ENCODE measurements at regions not wholly inside any gene's neighbourhood (a gene's known extent, or its start where the extent isn't known, plus 50 kb on each side); places are given as distances from the start of the nearest gene placed in this dataset.

DNA sequence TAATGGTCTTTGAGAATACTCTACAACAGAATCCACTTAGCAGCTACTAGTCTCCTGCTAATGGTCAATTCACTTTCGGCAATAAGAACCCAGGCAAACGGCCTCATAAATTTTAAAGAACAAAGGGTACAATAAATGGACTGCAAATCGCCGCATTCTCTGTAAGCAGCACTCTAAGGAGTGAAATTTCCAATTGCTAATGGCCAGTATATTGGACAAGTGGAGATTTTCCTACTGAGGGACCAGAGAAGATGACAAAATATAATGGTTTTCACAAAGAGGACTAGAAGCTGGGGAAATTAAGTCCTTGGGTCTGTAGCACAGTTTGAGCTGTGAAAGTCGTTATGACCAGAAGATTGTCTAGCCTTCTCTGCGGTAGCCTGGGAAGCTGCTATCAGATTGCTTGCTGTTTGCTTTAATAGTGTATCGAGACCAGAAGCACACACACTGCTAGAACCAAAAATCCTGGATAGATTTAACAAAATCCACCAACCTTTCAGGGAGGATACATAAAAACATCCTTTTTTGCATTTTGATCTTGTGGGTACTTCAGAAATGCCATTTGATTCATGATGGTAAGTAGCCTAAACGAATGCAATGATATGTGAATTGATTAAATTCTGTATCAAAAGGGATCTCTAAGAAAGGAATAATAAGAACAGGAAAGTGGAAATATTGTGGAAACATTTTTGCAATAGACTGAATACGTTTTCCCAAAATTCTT is 53.6 kb upstream of the ATP8B1 start:
- Mint-ChIP-seq H3K9me3 (ENCODE audit: unreplicated experiment) (no peaks in the 10 kb centered on the region), H3K27me3 (ENCODE audit: insufficient read depth, unreplicated experiment) (no peaks in the 10 kb centered on the region), H3K4me3 (ENCODE audit: unreplicated experiment) (no peak overlapping the region), H3K36me3 (ENCODE audit: insufficient read depth, unreplicated experiment) (no peaks in the 10 kb centered on the region), H3K4me1 (ENCODE audit: insufficient read depth, unreplicated experiment) (no peaks in the 10 kb centered on the region), H3K27ac (ENCODE audit: low read depth, unreplicated experiment) (no peak overlapping the region)
- CTCF ChIA-PET, result interaction anchor here (0.6 to 1.5 kb wide), 4 partner anchors 45 to 339 kb away, joined by 3 to 4 read pairs (median 4); no protein-coding TSS in a partner anchor
- BruUV-seq (replicated peaks), result no TSS peak
- intact Hi-C loops (cut with micrococcal nuclease), result no loop called here
- TF ChIP-seq, protein P1, sequence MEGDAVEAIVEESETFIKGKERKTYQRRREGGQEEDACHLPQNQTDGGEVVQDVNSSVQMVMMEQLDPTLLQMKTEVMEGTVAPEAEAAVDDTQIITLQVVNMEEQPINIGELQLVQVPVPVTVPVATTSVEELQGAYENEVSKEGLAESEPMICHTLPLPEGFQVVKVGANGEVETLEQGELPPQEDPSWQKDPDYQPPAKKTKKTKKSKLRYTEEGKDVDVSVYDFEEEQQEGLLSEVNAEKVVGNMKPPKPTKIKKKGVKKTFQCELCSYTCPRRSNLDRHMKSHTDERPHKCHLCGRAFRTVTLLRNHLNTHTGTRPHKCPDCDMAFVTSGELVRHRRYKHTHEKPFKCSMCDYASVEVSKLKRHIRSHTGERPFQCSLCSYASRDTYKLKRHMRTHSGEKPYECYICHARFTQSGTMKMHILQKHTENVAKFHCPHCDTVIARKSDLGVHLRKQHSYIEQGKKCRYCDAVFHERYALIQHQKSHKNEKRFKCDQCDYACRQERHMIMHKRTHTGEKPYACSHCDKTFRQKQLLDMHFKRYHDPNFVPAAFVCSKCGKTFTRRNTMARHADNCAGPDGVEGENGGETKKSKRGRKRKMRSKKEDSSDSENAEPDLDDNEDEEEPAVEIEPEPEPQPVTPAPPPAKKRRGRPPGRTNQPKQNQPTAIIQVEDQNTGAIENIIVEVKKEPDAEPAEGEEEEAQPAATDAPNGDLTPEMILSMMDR (IDR thresholded peaks at IDR 0.05; ENCODE audit: unreplicated experiment), result no peak
- POLR2A ChIA-PET, result no interaction called here
- no peak for DNase-seq (ENCODE audit: unreplicated experiment)

DNA sequence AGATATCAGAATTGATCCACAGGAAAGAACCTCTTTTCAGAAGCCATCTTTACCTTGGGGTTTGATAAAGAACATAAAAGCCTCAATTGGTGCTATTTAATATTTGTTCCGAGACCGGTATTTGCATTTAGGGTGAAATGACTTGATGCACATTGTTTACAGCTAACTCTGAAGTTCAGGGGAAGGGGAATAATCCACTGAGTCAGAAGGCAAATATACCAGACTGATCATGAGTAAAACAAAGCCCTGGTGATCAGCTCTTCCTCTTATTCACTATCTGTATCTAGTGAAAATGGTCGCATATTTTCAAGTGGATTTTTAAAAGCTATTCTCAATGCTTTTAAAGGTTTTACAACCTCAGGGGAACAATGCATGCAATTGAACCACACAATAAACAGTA is 53.0 kb upstream of the ATP8B1 start:
- H3K4me1 Mint-ChIP-seq (ENCODE audit: insufficient read depth, unreplicated experiment), result no peaks in the 10 kb centered on the region
- BruUV-seq (replicated peaks), result no TSS peak
- H3K27ac Mint-ChIP-seq (ENCODE audit: low read depth, unreplicated experiment), result no peak overlapping the region
- TF ChIP-seq, protein P1 (IDR thresholded peaks at IDR 0.05; ENCODE audit: unreplicated experiment), result no peak
- ChIA-PET CTCF (interaction anchor here (0.6 to 1.5 kb wide), 4 partner anchors 44 to 339 kb away, joined by 3 to 4 read pairs (median 4); no protein-coding TSS in a partner anchor), POLR2A (no interaction called here)
- no peak overlapping the region for H3K4me3 Mint-ChIP-seq (ENCODE audit: unreplicated experiment)
- no peaks in the 10 kb centered on the region for H3K9me3 Mint-ChIP-seq (ENCODE audit: unreplicated experiment)
- no peak for DNase-seq (ENCODE audit: unreplicated experiment)
- no peaks in the 10 kb centered on the region for H3K27me3 Mint-ChIP-seq (ENCODE audit: insufficient read depth, unreplicated experiment)
- H3K36me3 Mint-ChIP-seq (ENCODE audit: insufficient read depth, unreplicated experiment), result no peaks in the 10 kb centered on the region
- intact Hi-C loops (cut with micrococcal nuclease), result no loop called here

DNA sequence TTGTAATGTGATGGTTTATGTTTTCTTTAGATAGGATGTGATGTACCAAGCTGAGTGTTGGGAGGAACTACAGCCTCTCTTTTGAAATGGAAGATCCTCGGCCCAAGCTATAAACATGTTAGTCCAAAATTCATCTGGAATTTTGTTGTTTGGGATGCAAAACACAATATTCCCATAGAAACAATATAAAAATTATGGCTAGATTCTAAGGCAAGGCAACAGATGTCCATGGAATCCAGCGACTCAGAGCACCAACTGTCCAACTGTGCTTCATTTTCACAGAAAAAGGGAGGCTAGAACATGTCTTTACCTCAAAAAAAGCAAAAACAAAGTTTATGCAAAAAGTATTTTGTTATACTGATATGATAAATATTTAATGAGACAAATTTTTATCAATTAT is 52.4 kb upstream of the ATP8B1 start:
- TF ChIP-seq, protein P1 (IDR thresholded peaks at IDR 0.05; ENCODE audit: unreplicated experiment), result no peak
- no peak overlapping the region for H3K4me3 Mint-ChIP-seq (ENCODE audit: unreplicated experiment)
- no peaks in the 10 kb centered on the region for H3K9me3 Mint-ChIP-seq (ENCODE audit: unreplicated experiment)
- H3K4me1 Mint-ChIP-seq (ENCODE audit: insufficient read depth, unreplicated experiment), result no peaks in the 10 kb centered on the region
- POLR2A ChIA-PET, result interaction anchor here (1.3 kb wide), 1 partner anchor 225 kb away, joined by 3 read pairs; no protein-coding TSS in a partner anchor
- no peaks in the 10 kb centered on the region for H3K36me3 Mint-ChIP-seq (ENCODE audit: insufficient read depth, unreplicated experiment)
- intact Hi-C loops (cut with micrococcal nuclease), result no loop called here
- H3K27me3 Mint-ChIP-seq (ENCODE audit: insufficient read depth, unreplicated experiment), result no peaks in the 10 kb centered on the region
- CTCF ChIA-PET, result interaction anchor here (1.1 to 1.5 kb wide), 2 partner anchors 43 to 324 kb away, joined by 3 to 4 read pairs; no protein-coding TSS in a partner anchor
- DNase-seq (ENCODE audit: unreplicated experiment), result no peak
- no peak overlapping the region for H3K27ac Mint-ChIP-seq (ENCODE audit: low read depth, unreplicated experiment)
- BruUV-seq (replicated peaks), result no TSS peak

DNA sequence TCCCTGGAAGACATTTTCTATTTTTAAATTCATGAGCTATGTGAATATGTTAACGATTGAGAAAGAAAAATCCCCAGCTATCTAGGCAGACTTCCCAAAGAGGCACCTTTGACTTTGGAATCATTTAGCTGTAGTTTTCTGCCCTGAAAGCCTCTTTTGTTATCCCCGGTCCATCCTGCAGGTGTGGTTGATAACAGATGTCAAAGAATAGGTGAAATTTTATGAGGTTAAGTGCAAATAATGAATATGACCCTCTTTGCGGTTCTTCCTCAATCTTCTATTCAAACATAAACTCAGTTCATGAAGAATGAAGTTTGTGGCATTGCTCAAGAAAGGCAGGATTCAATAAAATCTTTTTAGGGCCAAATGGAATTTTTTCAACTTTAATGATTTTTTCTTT is 51.6 kb upstream of the ATP8B1 start:
- Mint-ChIP-seq H3K27me3 (ENCODE audit: insufficient read depth, unreplicated experiment) (no peaks in the 10 kb centered on the region), H3K36me3 (ENCODE audit: insufficient read depth, unreplicated experiment) (no peaks in the 10 kb centered on the region), H3K4me1 (ENCODE audit: insufficient read depth, unreplicated experiment) (no peaks in the 10 kb centered on the region), H3K9me3 (ENCODE audit: unreplicated experiment) (no peaks in the 10 kb centered on the region), H3K4me3 (ENCODE audit: unreplicated experiment) (no peak overlapping the region), H3K27ac (ENCODE audit: low read depth, unreplicated experiment) (no peak overlapping the region)
- TF ChIP-seq, protein P1 (IDR thresholded peaks at IDR 0.05; ENCODE audit: unreplicated experiment), result no peak
- intact Hi-C loops (cut with micrococcal nuclease), result no loop called here
- BruUV-seq (replicated peaks), result no TSS peak
- POLR2A ChIA-PET, result interaction anchor here (1.3 kb wide), 1 partner anchor 224 kb away, joined by 3 read pairs; no protein-coding TSS in a partner anchor
- no peak for DNase-seq (ENCODE audit: unreplicated experiment)
- CTCF ChIA-PET, result no interaction called here

Measured in MCF 10A (cell line).